AG09319 (cell line): ENCODE measurements at regions not wholly inside any gene's neighbourhood (a gene's known extent, or its start where the extent isn't known, plus 50 kb on each side); places are given as distances from the start of the nearest gene placed in this dataset.

Source experiments
- DNase-seq: peaks from one replicate; pipeline ENCODE4 v3.0.0-alpha.2; 2010; ENCODE audit warnings: low read depth; ENCODE audit errors: extremely low read depth
- CTCF ChIP-seq: IDR thresholded peaks from 2 replicates; pipeline ENCODE4 v1.5.1; 2011; ENCODE audit warnings: low read depth, mild to moderate bottlenecking, inconsistent platforms, low read length, moderate library complexity

GRCh38 chr16:17641990-17642389 lies 171.2 kb upstream of the XYLT1 start:
- TF ChIP-seq CTCF, result no peak
- no peak for DNase-seq

GRCh38 chr16:17638134-17638533 lies 167.4 kb upstream of the XYLT1 start:
- no peak for TF ChIP-seq CTCF
- no peak for DNase-seq

- TF ChIP-seq CTCF, result no peak
- no peak for DNase-seq
These were observed 164.4 kb upstream of the XYLT1 start for GRCh38 chr16:17635183-17635582.

GRCh38 chr16:17633181-17633951 lies 162.6 kb upstream of the XYLT1 start:
- no peak for DNase-seq
- no peak for TF ChIP-seq CTCF

- no peak for TF ChIP-seq CTCF
- DNase-seq, result no peak
These were observed 161.9 kb upstream of the XYLT1 start for GRCh38 chr16:17632667-17633066.

GRCh38 chr16:17629936-17630335 lies 159.2 kb upstream of the XYLT1 start:
- TF ChIP-seq CTCF, result no peak
- DNase-seq, result no peak

- TF ChIP-seq CTCF, result no peak
- DNase-seq, result no peak
These were observed 158.2 kb upstream of the XYLT1 start for GRCh38 chr16:17628983-17629382.
